Omental fat pad (tissue), 3 donors: ENCODE measurements at regions not wholly inside any gene's neighbourhood (a gene's known extent, or its start where the extent isn't known, plus 50 kb on each side); places are given as distances from the start of the nearest gene placed in this dataset.

ENCODE experiments used
- ATAC-seq: fragments of 150-250 bp; one replicate; pipeline ENCODE4 v1.9.1; 2016; ENCODE audit warnings: mild to moderate bottlenecking, moderate library complexity; ENCODE audit not compliant: low FRiP score
- DNase-seq: peaks from one replicate; pipeline ENCODE4 v3.0.0-alpha.2; 2019; ENCODE audit warnings: low spot score
- CTCF ChIP-seq, 3 donors: fragments of 450-650 bp; IDR thresholded peaks; one replicate each; pipeline ENCODE4 v1.5.1; 2016 to 2017; ENCODE audit warnings: antibody characterized with exemption in 3 of 3, mild to moderate bottlenecking in 3 of 3, moderate library complexity in 2 of 3

GRCh38 chr2:38149531-38149930 is 73.6 kb upstream of the CYP1B1 start:
- DNase-seq (no peak), ATAC-seq (no peak)
- no peak for TF ChIP-seq CTCF (IDR thresholded peaks at IDR 0.05)

- ATAC-seq (no peak), DNase-seq (no peak)
- TF ChIP-seq CTCF (IDR thresholded peaks at IDR 0.05): no peak
Measured at GRCh38 chr2:38148501-38148900, 72.5 kb upstream of the CYP1B1 start.

GRCh38 chr2:38147333-38148121 is 71.6 kb upstream of the CYP1B1 start:
- TF ChIP-seq CTCF (IDR thresholded peaks at IDR 0.05): no peak
- no peak for ATAC-seq

GRCh38 chr2:38146907-38147307 is 71.0 kb upstream of the CYP1B1 start:
- DNase-seq (peak; percentile 40), ATAC-seq (peak; percentile 96)
- no peak for TF ChIP-seq CTCF (IDR thresholded peaks at IDR 0.05)

More at GRCh38 chr2:38147333-38148121, 71.6 kb upstream of the CYP1B1 start:
- DNase-seq: no peak

GRCh38 chr2:38146275-38146906 is 70.4 kb upstream of the CYP1B1 start:
- no peak for DNase-seq
- ATAC-seq: peak; percentile 47
- no peak for TF ChIP-seq CTCF (IDR thresholded peaks at IDR 0.05)

GRCh38 chr2:38145236-38145635 is 69.3 kb upstream of the CYP1B1 start:
- ATAC-seq (no peak), DNase-seq (no peak)
- TF ChIP-seq CTCF (IDR thresholded peaks at IDR 0.05): no peak

- ATAC-seq (no peak), DNase-seq (no peak)
- no peak for TF ChIP-seq CTCF (IDR thresholded peaks at IDR 0.05)
Measured at GRCh38 chr2:38142627-38143026, 66.7 kb upstream of the CYP1B1 start.
